Omental fat pad (tissue), 3 donors: ENCODE measurements at regions not wholly inside any gene's neighbourhood (a gene's known extent, or its start where the extent isn't known, plus 50 kb on each side); places are given as distances from the start of the nearest gene placed in this dataset.
"Not testable (repeated sequence)": the region's sequence is repeated elsewhere in the genome, so short reads cannot be mapped to it uniquely, and the experiment has no call there.

Experiments used
- ATAC-seq: fragments of 150-250 bp; one replicate; pipeline ENCODE4 v1.9.1; 2016; ENCODE audit warnings: mild to moderate bottlenecking, moderate library complexity; ENCODE audit not compliant: low FRiP score
- DNase-seq: peaks from one replicate; pipeline ENCODE4 v3.0.0-alpha.2; 2019; ENCODE audit warnings: low spot score
- CTCF ChIP-seq, 3 donors: fragments of 450-650 bp; IDR thresholded peaks; one replicate each; pipeline ENCODE4 v1.5.1; 2016 to 2017; ENCODE audit warnings: antibody characterized with exemption in 3 of 3, mild to moderate bottlenecking in 3 of 3, moderate library complexity in 2 of 3

GRCh38 chr6:56833873-56834272, 121.0 kb upstream of the BEND6 start:
- no peak for ATAC-seq
- TF ChIP-seq CTCF (IDR thresholded peaks at IDR 0.05), result no peak
- DNase-seq, result no peak

GRCh38 chr6:56833127-56833791, 121.6 kb upstream of the BEND6 start:
- no peak for TF ChIP-seq CTCF (IDR thresholded peaks at IDR 0.05)
- DNase-seq (no peak), ATAC-seq (no peak)

- no peak for ATAC-seq
- no peak for TF ChIP-seq CTCF (IDR thresholded peaks at IDR 0.05)
- DNase-seq, result no peak
Observed at GRCh38 chr6:56832225-56832624, 122.7 kb upstream of the BEND6 start.

DNA sequence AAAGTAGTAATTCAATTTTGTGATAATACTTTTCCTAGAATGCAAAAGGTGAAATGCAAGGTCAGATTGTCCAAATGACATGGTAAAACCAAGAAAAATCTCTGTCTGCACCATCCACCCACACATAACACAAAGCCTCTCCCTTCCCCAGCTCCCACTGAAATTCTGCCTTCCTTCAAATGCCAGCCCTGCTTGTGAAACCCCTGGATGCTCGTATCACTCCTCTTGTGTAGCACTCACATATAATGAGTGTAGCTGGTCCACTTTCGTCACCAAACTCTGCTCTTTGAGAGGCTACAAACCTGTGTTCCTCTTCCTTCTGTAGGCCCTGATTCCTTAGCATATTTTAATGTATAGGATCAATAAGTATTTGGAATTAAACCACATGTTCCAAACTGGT, 123.6 kb upstream of the BEND6 start:
- TF ChIP-seq CTCF (IDR thresholded peaks at IDR 0.05), result no peak
- DNase-seq (no peak), ATAC-seq (no peak)

GRCh38 chr6:56827908-56828649, 126.8 kb upstream of the BEND6 start:
- TF ChIP-seq CTCF (IDR thresholded peaks at IDR 0.05), result no peak
- DNase-seq (no peak), ATAC-seq (no peak)

- ATAC-seq, DNase-seq: not testable (repeated sequence)
Observed at GRCh38 chr6:56824431-56824830, 130.5 kb upstream of the BEND6 start.

DNA sequence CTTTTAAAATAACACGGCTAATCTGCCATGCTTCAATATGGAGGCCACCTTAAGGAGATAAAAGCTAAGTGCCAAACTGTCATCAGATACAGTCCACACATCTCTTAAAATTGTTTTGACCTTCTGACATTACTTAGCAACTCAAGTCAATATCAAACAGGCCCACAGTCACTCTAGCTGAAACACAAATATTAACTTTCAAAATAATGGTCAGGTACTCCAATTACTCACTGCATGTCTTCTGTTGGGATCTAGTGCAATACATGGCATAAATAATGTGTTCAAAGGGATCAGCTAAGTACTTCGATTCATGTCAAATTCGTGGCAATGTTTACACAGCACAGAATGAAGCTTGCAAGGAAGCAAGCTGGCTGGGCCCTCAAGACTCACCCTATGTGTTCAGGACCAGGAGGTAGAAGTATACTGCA, 133.9 kb upstream of the BEND6 start:
- DNase-seq, result no peak
- no peak for ATAC-seq
- no peak for TF ChIP-seq CTCF (IDR thresholded peaks at IDR 0.05)
